ENCODE measurements at regions not wholly inside any gene's neighbourhood (a gene's known extent, or its start where the extent isn't known, plus 50 kb on each side); places are given as distances from the start of the nearest gene placed in this dataset.

DNA sequence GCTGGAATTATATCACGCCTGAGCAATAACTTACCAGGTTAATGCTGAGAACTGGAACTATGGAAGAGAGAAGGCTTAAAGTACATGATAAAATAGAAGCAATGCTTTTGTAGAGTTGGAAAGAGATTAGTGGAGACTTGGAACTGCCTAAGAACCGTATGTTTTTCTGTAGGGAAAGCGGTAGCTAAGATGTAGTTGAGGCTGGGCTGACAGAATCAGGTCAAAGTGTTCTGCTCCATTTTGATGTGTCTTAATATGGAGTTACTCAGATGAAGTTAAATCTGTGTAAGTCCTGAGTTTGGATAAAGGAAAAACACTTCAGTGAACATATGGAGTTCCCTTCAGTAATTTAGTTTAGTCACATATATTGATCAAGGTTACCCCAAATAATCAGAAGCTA is 860.9 kb upstream of the CXADR start:
- TF ChIP-seq CTCF (conservative IDR thresholded peaks at IDR 0.05; ENCODE audit: low read depth in 2 of 2) (no peak), EZH2 (IDR thresholded peaks at IDR 0.05; ENCODE audit: low read depth, unreplicated experiment) (no peak), ZNF331 (CRISPR knock-in tag; IDR thresholded peaks at IDR 0.05; ENCODE audit: low read depth) (no peak), CREB1 (CRISPR knock-in tag; IDR thresholded peaks at IDR 0.05; ENCODE audit: low read depth) (no peak), REST (IDR thresholded peaks at IDR 0.05; ENCODE audit: unreplicated experiment) (no peak), POLR2AphosphoS5 (IDR thresholded peaks at IDR 0.05; ENCODE audit: low read depth) (no peak), ZNF114 (CRISPR knock-in tag; IDR thresholded peaks at IDR 0.05) (no peak), EZH2phosphoT487 (IDR thresholded peaks at IDR 0.05; ENCODE audit: unreplicated experiment) (no peak), ZNF462 (CRISPR knock-in tag; IDR thresholded peaks at IDR 0.05) (no peak)

Measured in GM23338 (cell line).